HG03442 (cell line): ENCODE measurements at regions not wholly inside any gene's neighbourhood (a gene's known extent, or its start where the extent isn't known, plus 50 kb on each side); places are given as distances from the start of the nearest gene placed in this dataset.

ENCODE experiments used
- ATAC-seq: cut with Tn5 transposase; IDR thresholded peaks from one replicate; pipeline ENCODE4 v1.9.1; 2021; ENCODE audit warnings: mild to moderate bottlenecking, moderate library complexity; ENCODE audit not compliant: unreplicated experiment

DNA sequence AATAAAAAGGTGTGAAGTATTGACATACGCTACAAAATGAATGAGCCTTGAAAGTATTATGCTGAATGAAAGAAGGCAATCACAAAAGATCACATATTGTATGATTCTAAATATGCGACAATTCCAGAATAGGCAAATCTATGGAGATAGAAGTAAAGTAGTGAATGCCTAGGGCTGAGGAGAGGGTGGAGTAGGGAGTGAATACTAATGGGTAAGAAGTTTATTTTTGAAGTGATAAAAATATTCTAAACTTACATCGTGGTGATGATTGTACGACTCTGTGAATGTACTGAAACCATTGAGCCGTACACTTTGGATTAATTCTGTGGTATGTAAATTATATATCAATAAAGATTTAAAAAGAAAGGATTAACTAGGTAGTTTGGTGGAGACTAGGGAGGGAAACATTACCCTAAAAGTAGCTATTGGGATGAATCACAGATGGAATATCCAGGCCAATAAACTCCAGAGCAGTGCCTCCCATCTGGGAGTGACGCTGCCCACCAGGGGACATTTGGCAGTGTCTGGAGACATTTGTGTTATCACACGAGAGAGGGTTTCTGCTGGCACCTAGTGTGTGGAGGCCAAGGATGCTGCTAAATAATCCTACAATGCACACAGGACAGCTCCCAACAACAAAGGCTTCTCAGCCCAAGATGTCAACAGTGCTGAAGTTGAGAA is 214.2 kb upstream of the PCSK2 start:
- ATAC-seq = no peak

DNA sequence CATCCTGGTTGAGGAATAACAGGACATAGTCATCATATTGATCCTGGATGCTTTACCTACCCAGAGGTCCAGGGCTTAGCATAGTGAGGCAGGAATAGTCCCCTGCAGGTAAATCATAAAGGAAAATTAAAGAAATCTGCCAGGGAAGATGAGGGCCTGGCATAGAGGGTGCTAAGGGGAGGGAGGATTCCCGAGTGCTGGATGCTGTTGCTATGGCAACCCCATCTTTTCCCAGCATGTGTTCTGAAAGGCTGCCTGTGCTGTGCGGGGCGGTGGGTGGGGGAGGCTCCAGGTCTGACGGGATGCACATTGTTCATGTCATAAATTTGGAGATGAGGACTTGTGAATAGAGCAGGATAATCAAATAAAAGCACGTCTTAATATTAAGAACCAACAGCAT is 212.6 kb upstream of the PCSK2 start:
- no peak for ATAC-seq

DNA sequence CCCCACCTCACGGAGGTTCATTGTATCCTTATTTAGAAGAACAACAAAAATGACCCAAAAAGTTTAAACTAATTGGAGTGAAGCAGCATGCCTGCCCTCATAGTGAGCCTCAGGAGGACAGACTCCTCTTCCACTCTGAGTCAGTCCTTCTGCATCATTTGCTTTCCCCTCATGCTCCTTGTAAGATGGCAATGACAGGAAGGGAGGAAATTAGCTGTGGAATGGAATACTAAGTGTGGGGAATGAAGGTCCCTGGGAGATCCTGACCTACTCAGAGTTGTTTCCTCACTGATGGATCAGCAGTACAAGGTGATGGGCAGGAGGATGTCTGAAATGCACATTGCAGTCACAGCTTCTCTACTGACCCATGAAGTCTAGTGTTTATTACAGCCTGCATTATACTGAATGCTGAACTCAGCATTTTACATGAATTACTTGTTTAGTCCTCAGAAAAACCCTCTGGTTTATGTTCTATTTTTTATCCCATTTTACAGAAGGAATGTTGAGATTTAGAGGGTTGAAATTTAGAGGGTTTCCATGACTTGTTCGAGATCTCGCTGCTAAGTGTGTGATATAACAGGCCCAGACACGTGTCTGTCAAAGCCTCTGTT is 212.0 kb upstream of the PCSK2 start:
- no peak for ATAC-seq

DNA sequence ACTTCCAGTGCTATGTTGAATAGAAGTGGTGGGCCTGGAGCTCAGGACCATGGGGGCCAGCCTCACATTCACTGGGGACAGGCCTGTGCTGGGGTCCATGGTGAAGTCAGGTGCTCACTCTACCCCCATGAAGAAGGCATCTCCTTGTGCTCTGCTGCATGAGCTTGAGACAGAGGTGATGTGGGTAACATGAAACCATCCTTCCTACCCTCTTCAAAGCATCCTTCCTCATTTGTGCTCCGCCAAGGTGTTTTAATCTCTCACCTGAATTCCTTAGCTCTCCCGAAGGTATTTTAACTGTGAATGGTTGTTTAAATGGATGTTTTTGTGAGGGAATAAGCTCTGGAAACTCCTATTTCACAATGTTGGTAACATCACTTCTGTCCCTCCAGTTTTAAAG is 209.6 kb upstream of the PCSK2 start:
- ATAC-seq = no peak

DNA sequence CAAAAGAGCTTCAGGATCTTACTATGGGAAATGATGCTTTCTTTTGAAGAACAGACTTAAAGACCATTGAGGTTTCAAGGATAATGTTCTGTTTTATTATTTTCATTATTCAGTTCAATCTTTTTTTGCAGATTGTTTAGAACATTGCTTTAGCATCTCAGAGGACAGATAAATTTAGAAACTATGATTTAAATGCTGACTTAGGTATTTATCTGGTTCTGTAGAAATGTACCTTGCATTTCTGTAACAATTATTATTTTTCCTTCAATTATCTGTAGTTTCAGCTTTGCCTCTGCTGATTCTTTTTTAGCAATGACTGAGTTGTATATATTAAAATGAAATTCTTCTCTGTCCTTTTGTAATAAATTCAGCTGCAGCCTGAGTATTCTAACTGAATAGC is 205.4 kb upstream of the PCSK2 start:
- ATAC-seq = no peak

DNA sequence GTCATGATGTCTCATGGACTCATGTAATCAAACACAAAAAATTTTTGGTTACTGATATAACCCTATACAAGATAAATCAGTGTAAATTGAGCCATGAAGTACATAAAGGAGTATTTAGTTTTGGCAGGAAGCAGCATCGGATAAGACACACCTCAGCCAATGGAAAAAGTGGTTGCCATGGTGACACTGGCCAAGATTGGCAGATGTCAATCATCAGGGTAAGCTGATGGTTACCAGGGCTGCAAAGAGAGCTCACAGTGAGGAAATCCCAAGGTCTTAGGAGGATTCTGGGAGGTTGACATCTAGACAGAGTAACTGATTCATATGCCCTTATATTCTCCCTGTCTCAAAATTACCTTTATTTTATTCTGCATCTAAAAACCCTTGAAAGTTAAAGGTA is 203.8 kb upstream of the PCSK2 start:
- ATAC-seq = no peak

DNA sequence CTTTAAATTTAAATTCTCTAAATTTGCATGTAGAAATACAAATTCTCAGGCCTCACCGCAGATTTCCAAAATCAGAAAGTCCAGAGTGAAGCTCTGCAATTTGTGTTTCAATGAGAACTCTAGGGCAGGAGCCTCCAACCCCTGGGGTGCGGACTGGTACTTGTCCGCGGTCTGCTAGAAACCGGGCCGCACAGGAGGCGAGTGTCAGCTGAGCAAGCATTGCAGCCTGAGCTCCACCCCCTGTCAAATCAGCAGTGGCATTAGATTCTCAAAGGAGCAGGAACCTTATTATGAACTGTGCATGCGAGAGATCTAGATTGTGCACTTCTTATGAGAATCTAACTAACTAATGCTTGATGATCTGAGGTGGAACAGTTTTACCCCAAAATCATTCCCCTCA is 203.0 kb upstream of the PCSK2 start:
- ATAC-seq = no peak

DNA sequence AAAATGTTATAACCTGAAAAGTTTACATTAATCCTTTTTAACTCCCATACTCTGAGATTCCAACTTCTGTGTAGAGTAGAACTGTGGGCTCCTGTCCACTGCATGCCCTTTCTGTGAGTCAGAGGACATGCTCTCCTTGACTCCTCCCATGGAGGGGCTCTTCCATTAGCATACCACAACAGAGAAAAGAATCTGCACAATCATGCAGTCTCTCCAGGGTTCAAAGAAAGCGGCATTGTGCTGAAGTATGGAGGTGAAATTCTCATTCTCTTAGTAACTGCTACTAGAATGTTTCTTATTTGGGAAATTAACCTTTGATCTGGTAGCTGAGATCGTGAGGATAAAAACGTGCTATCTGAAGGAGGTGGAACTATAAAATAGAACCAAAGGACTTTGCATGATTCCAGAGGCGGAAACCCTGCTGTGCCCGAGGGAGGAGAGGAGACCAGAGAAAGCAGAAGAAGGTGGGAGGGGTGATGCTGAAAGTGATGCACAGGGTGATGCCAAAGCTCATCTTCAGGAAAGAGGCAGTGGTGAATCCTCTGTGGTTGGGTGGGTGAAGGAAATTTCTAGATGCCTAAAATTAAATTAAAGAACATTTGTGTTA is 202.2 kb upstream of the PCSK2 start:
- ATAC-seq = no peak

DNA sequence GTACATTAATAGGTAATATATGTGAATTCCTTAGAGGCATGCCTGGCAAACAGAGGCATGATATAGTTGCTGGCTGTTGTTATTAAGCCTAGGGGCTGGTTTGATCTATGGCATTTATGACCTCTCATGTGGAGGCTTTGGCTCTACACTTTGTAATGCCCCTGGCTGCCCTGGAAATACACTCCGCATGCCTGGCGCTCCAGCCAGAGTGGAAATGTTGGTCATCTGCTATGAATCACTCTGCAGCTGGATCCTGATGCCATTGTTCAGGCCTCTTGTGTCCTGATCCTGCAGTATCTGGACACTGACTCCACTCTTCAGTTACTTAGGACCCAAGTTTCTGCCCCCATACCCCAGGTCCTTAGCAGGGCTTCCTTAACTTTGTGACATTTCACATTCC is 200.5 kb upstream of the PCSK2 start:
- no peak for ATAC-seq

DNA sequence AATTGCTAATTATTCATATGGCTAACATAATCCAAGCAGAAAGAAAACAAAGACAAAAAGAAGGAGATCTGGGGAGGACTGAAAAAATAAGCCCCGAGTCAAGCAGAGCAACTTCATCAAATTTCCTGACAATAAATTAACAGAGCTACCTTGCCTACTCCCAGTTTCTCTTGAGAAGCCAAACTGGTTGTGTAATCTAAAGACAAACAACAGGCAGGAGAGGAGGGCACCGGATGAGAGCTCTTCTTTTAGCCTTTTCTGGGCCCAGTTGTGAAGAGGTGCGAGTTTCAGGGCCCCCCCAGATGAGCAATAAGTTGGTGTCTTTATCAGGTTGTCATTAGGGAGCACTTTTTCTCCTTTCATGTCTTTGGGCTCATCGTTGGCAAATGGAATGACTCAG is 197.1 kb upstream of the PCSK2 start:
- ATAC-seq = no peak

DNA sequence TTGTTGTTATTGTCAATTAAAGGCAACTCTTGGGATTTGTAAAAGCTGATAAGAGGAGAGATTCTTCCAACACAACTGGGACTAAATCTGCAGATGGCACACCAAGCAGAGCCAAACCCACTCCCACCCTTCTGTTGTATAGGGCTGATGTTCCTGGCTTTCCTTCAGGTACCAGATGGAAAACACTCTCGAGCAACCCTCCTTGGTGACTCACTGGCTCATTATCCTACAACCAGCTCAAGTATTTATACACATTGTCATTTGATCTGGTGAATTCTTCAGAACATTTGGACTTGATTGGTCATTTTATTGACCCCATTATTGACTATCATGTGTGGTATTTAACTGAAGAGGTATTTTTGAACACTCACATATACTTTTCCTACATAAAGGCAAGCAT is 190.3 kb upstream of the PCSK2 start:
- no peak for ATAC-seq

DNA sequence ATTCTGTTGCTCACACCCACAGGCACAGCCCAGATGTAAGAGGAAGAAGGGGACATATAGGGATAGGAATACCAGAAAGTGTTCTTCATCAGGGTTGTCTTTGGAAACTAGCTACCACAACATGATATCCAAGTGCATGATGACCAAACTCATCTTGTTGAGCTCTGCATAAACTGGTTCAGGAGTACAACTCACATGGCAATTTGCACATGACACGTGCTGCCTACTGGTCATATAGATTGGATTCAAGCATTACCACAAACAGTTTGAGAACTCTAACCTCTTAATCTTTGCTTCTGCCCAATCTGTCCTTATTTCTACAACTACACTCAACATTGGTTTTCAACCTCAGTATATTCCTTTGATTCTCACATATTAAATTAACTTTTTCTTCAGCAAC is 184.7 kb upstream of the PCSK2 start:
- no peak for ATAC-seq

DNA sequence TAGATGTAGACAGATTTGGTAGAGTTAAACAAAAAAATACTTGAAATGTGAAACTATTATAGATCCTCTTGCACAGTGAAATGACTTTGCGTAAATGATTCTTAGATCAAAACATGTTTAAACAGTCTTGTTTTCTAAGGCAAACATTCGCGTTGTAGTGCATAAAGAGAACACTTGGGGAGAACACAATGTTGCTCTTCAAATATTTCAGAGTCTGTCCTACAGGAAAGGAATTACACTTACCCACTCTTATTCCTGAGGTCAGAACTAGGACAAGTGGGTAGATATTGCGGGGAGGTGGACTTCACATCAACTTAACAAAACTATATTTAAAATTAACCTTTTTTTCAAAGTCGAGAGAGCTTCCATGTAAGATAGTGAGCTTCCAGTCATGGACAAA is 183.5 kb upstream of the PCSK2 start:
- ATAC-seq = no peak

DNA sequence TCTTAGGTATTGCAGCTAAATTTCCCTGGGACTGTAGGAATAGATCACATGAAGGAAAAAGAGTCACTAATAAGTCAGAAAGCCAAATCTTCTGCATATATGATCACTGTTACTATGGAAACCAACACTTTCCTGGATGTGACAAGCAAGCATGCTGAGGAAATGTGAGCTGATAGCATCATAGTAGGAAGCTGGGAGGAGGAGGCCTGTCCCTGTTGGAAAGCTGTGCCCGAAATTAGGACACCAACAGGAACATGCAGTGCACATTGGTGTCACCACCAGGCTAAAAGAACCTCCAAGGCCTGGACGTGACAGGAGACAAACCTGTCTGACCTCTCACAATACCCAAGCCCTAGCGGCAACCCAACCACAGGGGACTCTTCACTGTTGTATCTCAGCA is 181.9 kb upstream of the PCSK2 start:
- no peak for ATAC-seq

DNA sequence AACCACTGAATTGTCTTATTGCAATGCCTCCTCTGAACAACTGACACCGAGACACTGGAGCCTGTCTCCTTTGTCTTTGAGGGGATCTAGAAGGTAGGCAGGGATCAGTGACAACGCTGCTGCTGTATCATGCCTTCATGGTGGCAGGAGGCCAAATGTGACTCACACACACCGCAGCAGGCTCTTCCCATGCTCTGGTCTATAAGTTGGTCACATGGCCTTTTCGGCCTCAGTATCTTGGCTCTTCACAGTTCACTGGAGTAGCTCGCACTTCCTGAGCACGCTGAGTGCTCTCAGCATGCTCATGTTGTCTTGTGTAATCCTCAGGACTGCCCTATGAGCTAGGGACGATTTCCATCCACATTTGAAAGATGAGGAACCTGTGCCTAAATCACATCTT is 167.4 kb upstream of the PCSK2 start:
- no peak for ATAC-seq

DNA sequence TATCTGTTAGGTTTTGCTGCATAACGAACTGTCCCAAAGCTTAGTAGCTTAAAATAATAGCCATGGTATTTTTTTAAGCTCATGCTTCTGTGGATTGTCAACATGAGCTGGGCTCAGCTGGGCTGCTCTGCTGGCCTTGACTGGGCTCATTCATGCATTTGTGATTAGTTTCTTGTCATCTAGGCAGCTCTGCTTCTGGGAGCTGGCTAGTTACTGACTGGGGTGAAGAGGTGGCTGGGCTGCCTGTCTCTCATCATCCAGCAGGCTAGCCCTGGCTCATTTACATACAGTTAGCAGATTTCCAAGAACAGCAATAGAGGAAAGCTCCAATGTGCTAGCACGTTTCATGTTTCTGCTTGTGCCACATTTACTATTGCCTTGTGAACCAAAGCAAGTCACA is 165.1 kb upstream of the PCSK2 start:
- no peak for ATAC-seq

DNA sequence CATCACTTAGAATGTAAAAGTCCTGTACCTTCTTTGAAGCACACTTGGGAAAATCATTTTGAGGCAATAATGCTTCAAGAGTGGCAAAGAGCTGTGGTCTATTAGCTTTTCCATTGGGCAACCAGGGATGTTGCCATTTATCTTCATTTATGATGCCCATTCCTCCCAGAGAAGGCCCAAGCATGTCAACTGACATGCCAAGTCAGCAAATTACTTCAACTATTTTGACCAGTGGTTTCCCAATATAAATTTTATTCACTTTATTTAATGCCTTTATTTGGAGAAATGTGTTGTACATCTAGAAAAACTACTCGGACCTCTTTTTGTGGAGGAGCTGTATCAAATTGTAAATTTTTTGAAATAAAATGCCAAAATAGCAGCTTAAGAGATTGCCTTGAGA is 164.1 kb upstream of the PCSK2 start:
- no peak for ATAC-seq

DNA sequence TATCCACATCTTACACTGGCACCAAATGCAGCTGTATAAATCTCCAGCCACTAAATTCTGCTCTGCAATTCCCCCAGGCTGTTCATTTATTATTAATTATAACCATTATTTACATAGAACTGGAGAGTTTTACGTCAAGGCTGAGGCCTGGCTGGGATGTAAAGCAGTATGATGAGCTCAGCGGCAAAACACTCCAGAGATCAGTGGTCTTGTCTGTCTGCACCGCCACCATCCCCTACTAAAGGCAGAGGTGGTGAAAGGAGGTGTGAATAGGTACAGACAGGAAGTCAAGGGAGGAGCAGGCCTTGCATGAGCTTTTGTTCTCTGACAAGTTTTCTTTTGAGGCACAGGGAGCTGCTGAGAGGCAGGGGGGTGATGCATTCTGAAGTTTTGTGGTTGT is 159.9 kb upstream of the PCSK2 start:
- ATAC-seq = no peak

DNA sequence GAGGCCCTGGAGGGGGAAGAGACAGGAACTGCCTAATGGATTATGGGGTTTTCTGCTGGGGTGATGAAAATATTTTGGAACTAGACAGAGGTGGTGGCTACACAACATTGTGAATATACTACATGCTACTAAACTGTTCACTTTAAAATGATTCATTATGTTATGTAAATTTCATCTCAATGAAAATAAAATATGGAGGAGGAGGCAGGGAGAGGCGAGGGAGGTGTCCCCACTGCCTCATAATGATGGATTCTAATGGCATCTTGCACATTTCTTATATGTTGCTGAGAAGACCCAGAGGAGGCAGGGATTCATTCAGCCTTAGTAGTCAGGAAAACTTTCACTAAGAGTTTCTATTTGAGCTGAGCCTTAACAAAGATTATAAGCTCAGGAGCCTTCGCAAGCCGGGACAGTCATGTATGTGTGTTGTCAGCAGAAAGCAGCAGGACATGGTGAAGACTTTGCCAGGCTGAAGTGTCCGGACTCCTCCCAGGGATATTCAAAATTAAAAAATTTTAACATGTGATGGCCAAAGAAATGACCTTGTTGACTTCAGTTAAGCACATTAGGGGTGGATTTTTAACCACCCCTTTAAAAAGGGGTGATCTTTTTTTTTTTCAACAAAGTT is 158.6 kb upstream of the PCSK2 start:
- no peak for ATAC-seq

DNA sequence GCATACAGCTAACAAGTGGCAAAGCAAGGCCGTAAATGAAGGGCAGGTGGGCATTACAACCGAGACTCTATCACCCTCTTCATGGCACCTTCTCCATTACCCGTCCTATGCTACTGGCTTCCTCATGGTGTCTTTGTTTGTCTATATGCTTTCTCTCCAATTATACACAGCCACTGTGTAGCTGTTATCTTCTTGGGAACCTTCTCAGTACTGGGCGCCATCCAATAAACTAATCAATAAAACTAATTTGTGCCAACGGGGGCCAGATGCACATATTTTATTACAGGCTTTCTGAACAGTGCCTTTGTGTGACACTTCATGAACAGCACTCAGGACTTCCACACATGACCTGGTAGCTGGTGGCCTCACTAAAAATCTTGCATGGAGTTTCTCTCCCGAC is 149.8 kb upstream of the PCSK2 start:
- no peak for ATAC-seq

DNA sequence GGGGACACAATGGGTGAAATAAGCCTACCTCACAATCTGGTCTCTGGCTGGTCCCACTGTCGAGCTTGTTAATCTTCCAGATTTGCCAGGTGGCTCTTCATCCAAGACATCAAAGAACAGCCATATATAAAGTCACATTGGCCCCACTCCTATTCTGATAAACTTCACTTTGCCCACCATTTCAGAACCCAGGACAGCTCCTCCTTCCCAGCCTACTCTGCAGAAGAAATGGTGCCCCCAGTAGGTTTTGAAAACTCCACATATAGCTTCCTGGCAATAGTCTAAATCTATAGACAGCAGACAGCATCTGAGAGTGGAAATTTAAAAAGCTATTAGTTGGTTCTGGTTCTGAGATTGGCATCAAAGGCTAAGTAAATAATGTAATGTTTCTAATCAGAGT is 143.1 kb upstream of the PCSK2 start:
- no peak for ATAC-seq

DNA sequence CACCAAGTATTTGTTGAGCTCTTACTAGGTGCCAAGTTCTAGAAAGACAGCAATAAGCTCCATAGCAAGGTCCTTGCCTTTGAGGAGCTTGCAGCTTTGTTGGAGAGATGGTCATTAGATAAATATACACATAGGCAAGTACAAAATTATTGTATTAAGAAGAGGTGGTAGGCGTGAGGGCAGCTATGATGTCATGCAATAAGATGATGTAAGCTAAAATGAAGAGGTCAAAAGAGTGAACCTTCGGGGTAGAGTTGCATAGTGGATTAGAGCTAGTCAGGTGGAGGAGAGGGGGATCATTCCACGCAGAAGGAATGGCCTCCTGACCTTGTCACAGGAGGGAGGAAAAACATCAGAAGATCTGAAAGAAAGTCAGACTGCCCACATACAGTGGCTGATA is 141.9 kb upstream of the PCSK2 start:
- ATAC-seq = no peak
